ENCODE measurements at regions not wholly inside any gene's neighbourhood (a gene's known extent, or its start where the extent isn't known, plus 50 kb on each side); places are given as distances from the start of the nearest gene placed in this dataset.

GRCh38 chr2:120550893-120551446, 184.7 kb upstream of the GLI2 start (continued):
- TF ChIP-seq ZNF331 (CRISPR knock-in tag; IDR thresholded peaks at IDR 0.05) (peak; percentile 96), ZNF784 (CRISPR knock-in tag; IDR thresholded peaks at IDR 0.05; ENCODE audit: borderline replicate concordance) (peak; percentile 77; the same call in 1 of the 2 replicates), SALL1 (CRISPR knock-in tag; IDR thresholded peaks at IDR 0.05) (peak; percentile 99), RAD21 (CRISPR knock-in tag; IDR thresholded peaks at IDR 0.05) (0 out of 2 replicates have a peak, but pooled peaks have one; percentile 3), GABPA (IDR thresholded peaks at IDR 0.05; ENCODE audit: low read depth, low read length) (no peak), GABPA (CRISPR knock-in tag; IDR thresholded peaks at IDR 0.05; ENCODE audit: low read depth) (0 out of 2 replicates have a peak, but pooled peaks have one; percentile 15), ZNF121 (CRISPR knock-in tag; IDR thresholded peaks at IDR 0.05) (peak; percentile 96), FOXK1 (CRISPR knock-in tag; IDR thresholded peaks at IDR 0.05; ENCODE audit: borderline replicate concordance, low read depth) (peak; percentile 66; the same call in 1 of the 2 replicates), TAF1 (CRISPR knock-in tag; IDR thresholded peaks at IDR 0.05) (peak; percentile 31; the same call in 1 of the 2 replicates), ZNF580 (CRISPR knock-in tag; IDR thresholded peaks at IDR 0.05; ENCODE audit: borderline replicate concordance, low read depth) (peak; percentile 63; the same call in 1 of the 2 replicates), U2AF1 (optimal IDR thresholded peaks at IDR 0.05; ENCODE audit: low read depth, low read length) (no peak), ZIK1 (CRISPR knock-in tag; IDR thresholded peaks at IDR 0.05; ENCODE audit: borderline replicate concordance, low read depth) (no peak), ZSCAN9 (CRISPR knock-in tag; IDR thresholded peaks at IDR 0.05; ENCODE audit: borderline replicate concordance) (0 out of 2 replicates have a peak, but pooled peaks have one; percentile 69), ZNF891 (CRISPR knock-in tag; IDR thresholded peaks at IDR 0.05) (no peak), CENPT (CRISPR knock-in tag; IDR thresholded peaks at IDR 0.05; ENCODE audit: low read depth) (no peak), ZNF570 (CRISPR knock-in tag; IDR thresholded peaks at IDR 0.05; ENCODE audit: borderline replicate concordance) (no peak), ARID5B (CRISPR knock-in tag; IDR thresholded peaks at IDR 0.05) (peak; percentile 96), ZNF543 (CRISPR knock-in tag; IDR thresholded peaks at IDR 0.05) (peak; percentile 81; the same call in 1 of the 2 replicates), ZNF180 (CRISPR knock-in tag; IDR thresholded peaks at IDR 0.05; ENCODE audit: borderline replicate concordance, low read depth) (no peak), NCOA1 (CRISPR knock-in tag; IDR thresholded peaks at IDR 0.05) (peak; percentile 89; the same call in 1 of the 2 replicates)
- TF ChIP-seq, protein P1, sequence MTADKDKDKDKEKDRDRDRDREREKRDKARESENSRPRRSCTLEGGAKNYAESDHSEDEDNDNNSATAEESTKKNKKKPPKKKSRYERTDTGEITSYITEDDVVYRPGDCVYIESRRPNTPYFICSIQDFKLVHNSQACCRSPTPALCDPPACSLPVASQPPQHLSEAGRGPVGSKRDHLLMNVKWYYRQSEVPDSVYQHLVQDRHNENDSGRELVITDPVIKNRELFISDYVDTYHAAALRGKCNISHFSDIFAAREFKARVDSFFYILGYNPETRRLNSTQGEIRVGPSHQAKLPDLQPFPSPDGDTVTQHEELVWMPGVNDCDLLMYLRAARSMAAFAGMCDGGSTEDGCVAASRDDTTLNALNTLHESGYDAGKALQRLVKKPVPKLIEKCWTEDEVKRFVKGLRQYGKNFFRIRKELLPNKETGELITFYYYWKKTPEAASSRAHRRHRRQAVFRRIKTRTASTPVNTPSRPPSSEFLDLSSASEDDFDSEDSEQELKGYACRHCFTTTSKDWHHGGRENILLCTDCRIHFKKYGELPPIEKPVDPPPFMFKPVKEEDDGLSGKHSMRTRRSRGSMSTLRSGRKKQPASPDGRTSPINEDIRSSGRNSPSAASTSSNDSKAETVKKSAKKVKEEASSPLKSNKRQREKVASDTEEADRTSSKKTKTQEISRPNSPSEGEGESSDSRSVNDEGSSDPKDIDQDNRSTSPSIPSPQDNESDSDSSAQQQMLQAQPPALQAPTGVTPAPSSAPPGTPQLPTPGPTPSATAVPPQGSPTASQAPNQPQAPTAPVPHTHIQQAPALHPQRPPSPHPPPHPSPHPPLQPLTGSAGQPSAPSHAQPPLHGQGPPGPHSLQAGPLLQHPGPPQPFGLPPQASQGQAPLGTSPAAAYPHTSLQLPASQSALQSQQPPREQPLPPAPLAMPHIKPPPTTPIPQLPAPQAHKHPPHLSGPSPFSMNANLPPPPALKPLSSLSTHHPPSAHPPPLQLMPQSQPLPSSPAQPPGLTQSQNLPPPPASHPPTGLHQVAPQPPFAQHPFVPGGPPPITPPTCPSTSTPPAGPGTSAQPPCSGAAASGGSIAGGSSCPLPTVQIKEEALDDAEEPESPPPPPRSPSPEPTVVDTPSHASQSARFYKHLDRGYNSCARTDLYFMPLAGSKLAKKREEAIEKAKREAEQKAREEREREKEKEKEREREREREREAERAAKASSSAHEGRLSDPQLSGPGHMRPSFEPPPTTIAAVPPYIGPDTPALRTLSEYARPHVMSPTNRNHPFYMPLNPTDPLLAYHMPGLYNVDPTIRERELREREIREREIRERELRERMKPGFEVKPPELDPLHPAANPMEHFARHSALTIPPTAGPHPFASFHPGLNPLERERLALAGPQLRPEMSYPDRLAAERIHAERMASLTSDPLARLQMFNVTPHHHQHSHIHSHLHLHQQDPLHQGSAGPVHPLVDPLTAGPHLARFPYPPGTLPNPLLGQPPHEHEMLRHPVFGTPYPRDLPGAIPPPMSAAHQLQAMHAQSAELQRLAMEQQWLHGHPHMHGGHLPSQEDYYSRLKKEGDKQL (CRISPR knock-in tag; IDR thresholded peaks at IDR 0.05; ENCODE audit: low read depth), result peak; percentile 57; the same call in 1 of the 2 replicates
